MM.1S (cell line): ENCODE measurements at regions not wholly inside any gene's neighbourhood (a gene's known extent, or its start where the extent isn't known, plus 50 kb on each side); places are given as distances from the start of the nearest gene placed in this dataset.

Experiments
- DNase-seq: peaks from one replicate; pipeline ENCODE4 v3.0.0-alpha.2; 2015
- H2AFZ ChIP-seq: fragments of 300-600 bp; sonication (generic); 2 replicates; pipeline ENCODE4 v1.6.0; 2016; ENCODE audit warnings: antibody characterized with exemption, low read length
- H3F3A ChIP-seq: fragments of 300-600 bp; sonication (generic); 2 replicates; pipeline ENCODE4 v1.6.1; 2016; ENCODE audit warnings: mild to moderate bottlenecking, antibody characterized with exemption, low read length, moderate library complexity, mixed read lengths; ENCODE audit not compliant: insufficient read depth
- H3K27ac ChIP-seq: fragments of 300-600 bp; sonication (generic); 2 replicates; pipeline ENCODE4 v1.5.1; 2016; ENCODE audit warnings: mild to moderate bottlenecking, low read length
- H3K27me3 ChIP-seq: fragments of 300-600 bp; sonication (generic); replicated peaks from 2 replicates; pipeline ENCODE4 v1.6.0; 2016; ENCODE audit warnings: low read length; ENCODE audit not compliant: insufficient read depth
- H3K36me3 ChIP-seq: fragments of 300-600 bp; sonication (generic); replicated peaks from 2 replicates; pipeline ENCODE4 v1.6.1; 2016; ENCODE audit warnings: mild to moderate bottlenecking, low read length, mixed read lengths; ENCODE audit not compliant: insufficient read depth
- H3K4me1 ChIP-seq: fragments of 300-600 bp; sonication (generic); 2 replicates; pipeline ENCODE4 v1.6.1; 2016; ENCODE audit warnings: low read length, mixed read lengths
- H3K4me2 ChIP-seq: fragments of 300-600 bp; sonication (generic); 2 replicates; pipeline ENCODE4 v1.6.0; 2016; ENCODE audit warnings: low read depth, low read length
- H3K4me3 ChIP-seq: fragments of 300-600 bp; sonication (generic); 2 replicates; pipeline ENCODE4 v1.5.1; 2016; ENCODE audit warnings: low read length, mixed read lengths
- H3K79me2 ChIP-seq: fragments of 300-600 bp; sonication (generic); 2 replicates; pipeline ENCODE4 v1.6.1; 2016; ENCODE audit warnings: mixed run types, low read length, mixed read lengths
- H3K9ac ChIP-seq: fragments of 300-600 bp; sonication (generic); 2 replicates; pipeline ENCODE4 v1.6.1; 2016; ENCODE audit warnings: low read length, mixed read lengths
- H3K9me2 ChIP-seq: fragments of 300-600 bp; sonication (generic); replicated peaks from 2 replicates; pipeline ENCODE4 v1.6.1; 2016; ENCODE audit warnings: mild to moderate bottlenecking, low read length, mixed read lengths; ENCODE audit not compliant: insufficient read depth
- H3K9me3 ChIP-seq: fragments of 300-600 bp; sonication (generic); replicated peaks from 2 replicates; pipeline ENCODE4 v1.6.1; 2016; ENCODE audit warnings: mild to moderate bottlenecking, low read length, mixed read lengths; ENCODE audit not compliant: insufficient read depth
- H4K20me1 ChIP-seq: fragments of 300-600 bp; sonication (generic); 2 replicates; pipeline ENCODE4 v1.6.1; 2016; ENCODE audit warnings: mild to moderate bottlenecking, low read length, moderate library complexity, mixed read lengths; ENCODE audit not compliant: insufficient read depth
- EZH2 ChIP-seq: fragments of 300-600 bp; sonication (generic); optimal IDR thresholded peaks from 2 replicates; pipeline ENCODE3; 2017; ENCODE audit warnings: low read depth, mild to moderate bottlenecking, antibody characterized with exemption, low read length, mixed read lengths
- EZH2phosphoT487 ChIP-seq: fragments of 300-600 bp; sonication (generic); IDR thresholded peaks from 2 replicates; pipeline ENCODE4 v1.6.1; 2018; ENCODE audit warnings: antibody characterized with exemption, low read length
- TF ChIP-seq, protein P1 (sequence below): fragments of 300-600 bp; sonication (generic); IDR thresholded peaks from 2 replicates; pipeline ENCODE4 v1.5.1; 2016; ENCODE audit warnings: antibody characterized with exemption, low read length, mixed read lengths

DNA sequence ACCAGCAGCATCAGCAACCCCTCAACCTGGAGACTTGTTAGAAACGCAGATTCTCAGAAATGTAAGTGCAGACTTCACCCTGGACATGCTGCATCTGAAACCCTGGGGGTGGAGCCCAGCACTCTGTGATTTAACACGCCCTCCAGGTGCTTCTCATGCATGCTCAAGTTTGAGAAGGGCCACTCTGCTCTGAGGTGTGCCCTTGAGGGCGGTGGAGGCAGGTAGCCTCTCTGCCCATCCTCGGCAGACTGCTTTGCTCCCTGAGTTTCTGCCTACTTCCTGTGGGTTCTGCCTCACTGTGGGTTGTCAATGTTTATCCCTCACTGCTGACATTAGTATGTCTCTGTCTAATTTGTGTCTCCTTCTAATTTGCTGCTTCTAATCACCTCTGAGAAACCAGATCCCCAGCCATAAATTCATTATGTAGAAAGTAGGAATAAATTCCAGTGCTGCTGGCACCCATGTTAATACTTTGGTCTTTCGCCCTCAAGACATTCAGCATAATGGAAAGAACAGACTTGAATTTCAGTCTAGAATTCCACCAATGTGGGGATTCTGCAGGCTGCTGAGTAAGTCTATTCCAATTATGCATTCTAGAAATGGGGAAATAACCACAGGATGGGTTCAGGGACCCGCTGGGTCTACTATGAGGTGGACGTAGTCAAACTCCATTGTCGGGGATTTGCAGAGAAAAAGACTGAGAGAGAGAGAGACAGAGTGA, 51.3 kb upstream of the CYSLTR2 start:
- no peak for DNase-seq
- no peak overlapping the region for H2AFZ ChIP-seq
- H3K4me3 ChIP-seq: no peak overlapping the region
- H3K9ac ChIP-seq: no peak overlapping the region
- H3K9me3 ChIP-seq: no peaks in the 10 kb centered on the region
- no peaks in the 10 kb centered on the region for H3K79me2 ChIP-seq
- no peaks in the 10 kb centered on the region for H3K4me1 ChIP-seq
- H3K36me3 ChIP-seq: no peaks in the 10 kb centered on the region
- no peak overlapping the region for H3K4me2 ChIP-seq
- H3K9me2 ChIP-seq: no peaks in the 10 kb centered on the region
- H4K20me1 ChIP-seq: no peaks in the 10 kb centered on the region
- TF ChIP-seq EZH2: no peak
- TF ChIP-seq, protein P1, sequence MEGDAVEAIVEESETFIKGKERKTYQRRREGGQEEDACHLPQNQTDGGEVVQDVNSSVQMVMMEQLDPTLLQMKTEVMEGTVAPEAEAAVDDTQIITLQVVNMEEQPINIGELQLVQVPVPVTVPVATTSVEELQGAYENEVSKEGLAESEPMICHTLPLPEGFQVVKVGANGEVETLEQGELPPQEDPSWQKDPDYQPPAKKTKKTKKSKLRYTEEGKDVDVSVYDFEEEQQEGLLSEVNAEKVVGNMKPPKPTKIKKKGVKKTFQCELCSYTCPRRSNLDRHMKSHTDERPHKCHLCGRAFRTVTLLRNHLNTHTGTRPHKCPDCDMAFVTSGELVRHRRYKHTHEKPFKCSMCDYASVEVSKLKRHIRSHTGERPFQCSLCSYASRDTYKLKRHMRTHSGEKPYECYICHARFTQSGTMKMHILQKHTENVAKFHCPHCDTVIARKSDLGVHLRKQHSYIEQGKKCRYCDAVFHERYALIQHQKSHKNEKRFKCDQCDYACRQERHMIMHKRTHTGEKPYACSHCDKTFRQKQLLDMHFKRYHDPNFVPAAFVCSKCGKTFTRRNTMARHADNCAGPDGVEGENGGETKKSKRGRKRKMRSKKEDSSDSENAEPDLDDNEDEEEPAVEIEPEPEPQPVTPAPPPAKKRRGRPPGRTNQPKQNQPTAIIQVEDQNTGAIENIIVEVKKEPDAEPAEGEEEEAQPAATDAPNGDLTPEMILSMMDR: no peak
- TF ChIP-seq EZH2phosphoT487: no peak
- H3K27ac ChIP-seq: no peak overlapping the region
- no peaks in the 10 kb centered on the region for H3F3A ChIP-seq
- H3K27me3 ChIP-seq: no peaks in the 10 kb centered on the region

- Histone ChIP-seq H3K36me3 (no peaks in the 10 kb centered on the region), H4K20me1 (no peaks in the 10 kb centered on the region), H3K4me2 (no peak overlapping the region)
Measured at GRCh38 chr13:48603375-48603774, 50.4 kb upstream of the CYSLTR2 start.

More at GRCh38 chr13:48603375-48603774, 50.4 kb upstream of the CYSLTR2 start:
- Histone ChIP-seq H2AFZ (no peak overlapping the region), H3F3A (no peaks in the 10 kb centered on the region), H3K27me3 (no peaks in the 10 kb centered on the region), H3K9me3 (no peaks in the 10 kb centered on the region), H3K4me1 (no peaks in the 10 kb centered on the region), H3K4me3 (no peak overlapping the region), H3K27ac (no peak overlapping the region), H3K9me2 (no peaks in the 10 kb centered on the region), H3K79me2 (no peaks in the 10 kb centered on the region), H3K9ac (no peak overlapping the region)
- DNase-seq: no peak
- TF ChIP-seq EZH2phosphoT487 (no peak), EZH2 (no peak)
- TF ChIP-seq, protein P1: no peak
